Thoracic aorta (tissue), 2 donors: ENCODE measurements at regions not wholly inside any gene's neighbourhood (a gene's known extent, or its start where the extent isn't known, plus 50 kb on each side); places are given as distances from the start of the nearest gene placed in this dataset.

ENCODE experiments used
- ATAC-seq: fragments of 150-250 bp; one replicate; pipeline ENCODE4 v1.8.0; 2017; ENCODE audit warnings: low read depth; ENCODE audit not compliant: insufficient number of reproducible peaks, low FRiP score
- DNase-seq: peaks from one replicate; pipeline ENCODE4 v3.0.0-alpha.2; 2020; ENCODE audit warnings: low spot score
- H3K27ac ChIP-seq, 2 donors: fragments of 200-600 bp; sonication (generic); 1 replicate in 1 of 2; 2 replicates in 1 of 2; pipeline ENCODE4 v1.5.1; 2016; ENCODE audit warnings: mild to moderate bottlenecking in 2 of 2, moderate library complexity in 2 of 2
- H3K27me3 ChIP-seq: fragments of 200-600 bp; sonication (generic); replicated peaks from 2 replicates; pipeline ENCODE4 v1.6.0; 2016; ENCODE audit warnings: mild to moderate bottlenecking; ENCODE audit not compliant: insufficient read depth
- H3K36me3 ChIP-seq: fragments of 200-600 bp; sonication (generic); one replicate; pipeline ENCODE4 v1.5.1; 2016
- H3K4me1 ChIP-seq, 2 donors: fragments of 200-600 bp; sonication (generic); 1 replicate in 1 of 2; 2 replicates in 1 of 2; pipeline versions ENCODE4 v1.5.1 to v1.6.0; 2016; ENCODE audit warnings: low read depth in 2 of 2, mild to moderate bottlenecking in 1 of 2; ENCODE audit not compliant: control insufficient read depth in 1 of 2
- H3K4me3 ChIP-seq: fragments of 200-600 bp; sonication (generic); 2 replicates; pipeline ENCODE4 v1.5.1; 2016; ENCODE audit warnings: mild to moderate bottlenecking
- H3K9me3 ChIP-seq: fragments of 200-600 bp; sonication (generic); 2 replicates; pipeline ENCODE4 v1.5.1; 2016
- CTCF ChIP-seq: fragments of 200-600 bp; sonication (generic); IDR thresholded peaks from one replicate; pipeline ENCODE4 v1.5.1; 2019; ENCODE audit warnings: antibody characterized with exemption

GRCh38 chr16:72511171-72511570 lies 339.2 kb upstream of the PMFBP1 start:
- TF ChIP-seq CTCF = no peak
- DNase-seq (no peak), ATAC-seq (no peak)

GRCh38 chr16:72508191-72508590 lies 336.2 kb upstream of the PMFBP1 start:
- DNase-seq (no peak), ATAC-seq (no peak)
- no peak for TF ChIP-seq CTCF
- Histone ChIP-seq H3K27ac (no peak overlapping the region), H3K4me1 (no peaks in the 10 kb centered on the region), H3K4me3 (no peak overlapping the region), H3K36me3 (no peaks in the 10 kb centered on the region), H3K27me3 (no peaks in the 10 kb centered on the region), H3K9me3 (no peaks in the 10 kb centered on the region)

More at GRCh38 chr16:72511171-72511570, 339.2 kb upstream of the PMFBP1 start:
- Histone ChIP-seq H3K9me3 (no peaks in the 10 kb centered on the region), H3K4me1 (no peaks in the 10 kb centered on the region), H3K27me3 (no peaks in the 10 kb centered on the region), H3K36me3 (no peaks in the 10 kb centered on the region), H3K4me3 (no peak overlapping the region), H3K27ac (no peak overlapping the region)

DNA sequence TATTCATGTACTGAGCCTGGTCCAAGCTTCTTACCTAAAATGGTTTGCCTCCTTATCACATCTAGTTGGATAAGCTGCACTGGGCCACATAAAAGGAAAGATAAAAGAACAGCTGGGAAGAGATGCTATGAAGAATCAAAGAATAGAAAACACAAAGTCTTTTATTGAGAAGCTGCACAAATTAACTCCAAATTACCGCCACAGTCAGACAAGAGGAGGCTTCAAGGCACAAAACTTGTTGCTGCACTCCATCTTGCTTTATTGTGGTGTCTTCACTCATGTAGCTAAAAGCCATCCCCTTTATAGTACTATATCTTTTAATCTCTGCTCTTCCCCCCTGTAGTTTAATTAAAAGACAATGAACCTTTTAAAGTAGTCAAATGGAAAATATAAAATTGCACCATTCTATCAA lies 330.6 kb upstream of the PMFBP1 start:
- no peaks in the 10 kb centered on the region for H3K27me3 ChIP-seq
- H3K27ac ChIP-seq = no peak overlapping the region
- H3K4me1 ChIP-seq = no peaks in the 10 kb centered on the region
- H3K9me3 ChIP-seq = no peaks in the 10 kb centered on the region
- no peak for TF ChIP-seq CTCF
- no peak for DNase-seq
- no peak for ATAC-seq
- no peaks in the 10 kb centered on the region for H3K36me3 ChIP-seq
- H3K4me3 ChIP-seq = no peak overlapping the region

DNA sequence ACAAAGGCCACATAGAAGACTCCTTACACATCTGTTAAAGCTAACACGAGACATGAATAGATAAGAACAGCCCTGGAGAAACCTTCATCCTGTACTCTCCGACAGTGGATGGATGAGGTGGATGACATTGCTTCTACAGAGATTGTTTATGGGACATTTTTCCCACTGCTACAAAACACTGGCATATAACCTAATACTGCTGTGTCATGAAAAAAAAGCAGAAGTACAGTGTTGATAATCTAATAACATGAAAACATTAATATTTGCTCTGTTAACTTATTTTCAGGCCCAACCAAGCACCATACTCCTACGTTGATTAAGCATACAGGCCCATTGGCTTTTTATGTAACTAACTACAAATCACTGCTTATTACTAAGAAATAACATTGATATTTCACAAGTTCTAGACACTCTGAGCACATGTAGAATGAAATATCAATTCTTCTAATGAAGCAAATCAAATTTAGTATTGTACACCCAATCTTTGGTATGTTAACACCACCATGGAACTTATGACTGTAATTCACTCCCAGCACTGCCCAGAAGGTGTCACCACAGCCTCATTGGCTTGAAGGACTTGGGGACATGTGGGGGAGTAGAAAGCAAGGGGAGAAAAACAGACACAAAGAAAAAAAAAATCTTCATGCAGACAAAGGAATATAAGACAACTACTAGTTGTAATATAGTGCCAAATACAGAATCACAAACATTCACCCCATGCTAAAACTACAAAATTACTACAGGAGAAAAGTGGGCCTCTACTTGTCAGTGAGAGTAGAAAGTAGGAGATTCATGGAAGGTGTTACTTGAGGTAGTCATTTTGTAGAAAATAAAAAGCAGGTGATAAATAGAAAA lies 330.0 kb upstream of the PMFBP1 start:
- H3K4me1 ChIP-seq = no peaks in the 10 kb centered on the region
- H3K27me3 ChIP-seq = no peaks in the 10 kb centered on the region
- peak; percentile 7 for DNase-seq
- no peak overlapping the region for H3K27ac ChIP-seq
- peak; percentile 61 for TF ChIP-seq CTCF
- H3K36me3 ChIP-seq = no peaks in the 10 kb centered on the region
- peak; percentile 65 for ATAC-seq
- no peak overlapping the region for H3K4me3 ChIP-seq
- H3K9me3 ChIP-seq = no peaks in the 10 kb centered on the region

- H3K27me3 ChIP-seq = no peaks in the 10 kb centered on the region
- no peak for TF ChIP-seq CTCF
- no peak for DNase-seq
- ATAC-seq = no peak
- H3K36me3 ChIP-seq = no peaks in the 10 kb centered on the region
- H3K27ac ChIP-seq = no peak overlapping the region
- H3K4me1 ChIP-seq = no peaks in the 10 kb centered on the region
- no peaks in the 10 kb centered on the region for H3K9me3 ChIP-seq
- H3K4me3 ChIP-seq = no peak overlapping the region
Observed at GRCh38 chr16:72500545-72500944, 328.6 kb upstream of the PMFBP1 start.
